A549 (cell line): ENCODE measurements at regions not wholly inside any gene's neighbourhood (a gene's known extent, or its start where the extent isn't known, plus 50 kb on each side); places are given as distances from the start of the nearest gene placed in this dataset.
A peak's percentile ranks its signal among the peaks of the same experiment; 100 is the strongest.

ENCODE experiments used
- ATAC-seq, 2 experiments: fragments of 200-7000 bp in 1 of 2; fragments of >200 bp in 1 of 2; cut with Nextera tagmentation in 1 of 2; cut with Tn5 transposase in 1 of 2; 3 replicates each; pipeline versions ENCODE4 v1.8.0 to v1.9.1; 2018 to 2020; ENCODE audit warnings: mild to moderate bottlenecking in 1 of 2, moderate library complexity in 1 of 2
- CTCF ChIA-PET: fragments of 300-600 bp; sonication (Branson Sonifier 250); formaldehyde crosslinking; extraction: SDS; loops from one replicate; lab custom pipeline; 2021; ENCODE audit warnings: antibody characterized with exemption, inconsistent platforms; lab: Yijun Ruan, JAX
- POLR2A ChIA-PET: fragments of 350-600 bp; formaldehyde crosslinking; extraction: SDS; loops from one replicate; lab custom pipeline; 2021; ENCODE audit warnings: antibody characterized with exemption, inconsistent platforms; lab: Yijun Ruan, JAX
- DNase-seq, 2 experiments: peaks; one replicate each; pipeline versions ENCODE4 v3.0.0 to v3.0.0-alpha.2; 2011 to 2016; ENCODE audit warnings: low read depth in 1 of 2, low spot score in 1 of 2
- FAIRE-seq: peaks from 2 replicates; lab custom pipeline; 2011; peaks lifted over from hg19 to GRCh38; lab: Jason Lieb, UNC
- H3K27ac ChIP-seq, 2 experiments: fragments of >200 bp; sonication (Bioruptor Twin); formaldehyde crosslinking; 3 replicates each; pipeline ENCODE4 v1.5.1; 2016 to 2017
- H3K4me1 ChIP-seq: fragments of >200 bp; sonication (Bioruptor Twin); formaldehyde crosslinking; 3 replicates; pipeline ENCODE4 v1.6.1; 2016
- H3K4me2 ChIP-seq: fragments of >200 bp; sonication (Bioruptor Twin); formaldehyde crosslinking; 3 replicates; pipeline ENCODE4 v1.6.1; 2016
- H3K4me3 ChIP-seq: fragments of >200 bp; sonication (Bioruptor Twin); formaldehyde crosslinking; 3 replicates; pipeline ENCODE4 v1.5.1; 2016
- H3K9me3 ChIP-seq: fragments of >200 bp; sonication (Bioruptor Twin); formaldehyde crosslinking; 3 replicates; pipeline ENCODE4 v1.6.1; 2016
- CHD2 ChIP-seq: fragments of 150-350 bp; IDR thresholded peaks from 2 replicates; pipeline ENCODE4 v1.6.1; 2014; ENCODE audit warnings: low read length; ENCODE audit not compliant: partially characterized antibody
- FOSL2 ChIP-seq, 2 experiments: fragments of 450-650 bp in 1 of 2; fragments of >200 bp in 1 of 2; sonication (Bioruptor Twin) in 1 of 2; formaldehyde crosslinking; IDR thresholded peaks; 2 replicates each; pipeline versions ENCODE4 v1.5.0 to v1.6.1; 2016 to 2020; ENCODE audit warnings: mild to moderate bottlenecking in 1 of 2, moderate library complexity in 1 of 2
- HOXB13 ChIP-seq: fragments of 250-450 bp; sonication (Bioruptor Pico); IDR thresholded peaks from 2 replicates; pipeline ENCODE4 v1.5.0; 2020; ENCODE audit warnings: low read depth, mild to moderate bottlenecking, moderate library complexity
- JUN ChIP-seq, 2 experiments: fragments of >200 bp; sonication (Bioruptor Twin); formaldehyde crosslinking; IDR thresholded peaks; 2 replicates in 1 of 2; 3 replicates in 1 of 2; pipeline ENCODE4 v1.6.1; 2016 to 2017
- NFE2L2 ChIP-seq: fragments of 150-350 bp; conservative IDR thresholded peaks from 2 replicates; pipeline ENCODE4 v1.6.1; 2014; ENCODE audit warnings: low read length
- NPAS2 ChIP-seq: fragments of 250-450 bp; sonication (Bioruptor Pico); IDR thresholded peaks from 2 replicates; pipeline ENCODE4 v1.8.0; 2022; ENCODE audit warnings: mild to moderate bottlenecking, moderate library complexity, borderline replicate concordance
- POLR2A ChIP-seq: IDR thresholded peaks from 2 replicates; pipeline ENCODE4 v1.6.1; 2012; ENCODE audit warnings: mild to moderate bottlenecking, low read length
- POLR2AphosphoS2 ChIP-seq: conservative IDR thresholded peaks from 2 replicates; pipeline ENCODE4 v1.6.1; 2012; ENCODE audit warnings: low read length, improper control_type of control experiment, inconsistent platforms
- RAD21 ChIP-seq, 2 experiments: fragments of >200 bp in 1 of 2; sonication (Bioruptor Twin) in 1 of 2; formaldehyde crosslinking in 1 of 2; IDR thresholded peaks in 1 of 2; conservative IDR thresholded peaks in 1 of 2; 2 replicates in 1 of 2; 3 replicates in 1 of 2; pipeline ENCODE4 v1.6.1; 2012 to 2018; ENCODE audit warnings: inconsistent platforms in 1 of 2
- SREBF2 ChIP-seq: fragments of 450-650 bp; IDR thresholded peaks from 2 replicates; pipeline ENCODE4 v1.6.1; 2014; ENCODE audit warnings: mild to moderate bottlenecking, moderate library complexity
- TFCP2L1 ChIP-seq: fragments of 250-450 bp; sonication (Bioruptor Pico); IDR thresholded peaks from 2 replicates; pipeline ENCODE4 v1.5.0; 2021; ENCODE audit warnings: mild to moderate bottlenecking
- ZC3H11A ChIP-seq: fragments of 450-650 bp; IDR thresholded peaks from 2 replicates; pipeline ENCODE4 v1.6.1; 2014; ENCODE audit warnings: antibody characterized with exemption, mild to moderate bottlenecking
- ZSCAN20 ChIP-seq: fragments of 250-450 bp; sonication (Bioruptor Pico); IDR thresholded peaks from 2 replicates; pipeline ENCODE4 v1.8.0; 2022; ENCODE audit warnings: mild to moderate bottlenecking, moderate library complexity
- WGBS: methylation state at CpG from one replicate; pipeline ENCODE4 v1.1.6; 2017; ENCODE audit errors: missing lambda C conversion rate; 5-methylcytosine and 5-hydroxymethylcytosine counted together
- TF ChIP-seq, protein P1 (sequence below): fragments of >200 bp; sonication (Bioruptor Twin); formaldehyde crosslinking; IDR thresholded peaks from 3 replicates; pipeline ENCODE4 v1.6.1; 2016
- TF ChIP-seq, protein P2 (sequence below): fragments of 250-450 bp; sonication (Bioruptor Pico); IDR thresholded peaks from 2 replicates; pipeline ENCODE4 v1.5.0; 2020; ENCODE audit warnings: low read depth, mild to moderate bottlenecking, moderate library complexity
- TF ChIP-seq, protein P3 (sequence below): IDR thresholded peaks from 2 replicates; pipeline ENCODE4 v1.6.1; 2012
- TF ChIP-seq, protein P4 (sequence below): fragments of 250-450 bp; sonication (Bioruptor Pico); IDR thresholded peaks from 2 replicates; pipeline ENCODE4 v1.5.0; 2021; ENCODE audit warnings: mild to moderate bottlenecking, moderate library complexity, borderline replicate concordance

DNA sequence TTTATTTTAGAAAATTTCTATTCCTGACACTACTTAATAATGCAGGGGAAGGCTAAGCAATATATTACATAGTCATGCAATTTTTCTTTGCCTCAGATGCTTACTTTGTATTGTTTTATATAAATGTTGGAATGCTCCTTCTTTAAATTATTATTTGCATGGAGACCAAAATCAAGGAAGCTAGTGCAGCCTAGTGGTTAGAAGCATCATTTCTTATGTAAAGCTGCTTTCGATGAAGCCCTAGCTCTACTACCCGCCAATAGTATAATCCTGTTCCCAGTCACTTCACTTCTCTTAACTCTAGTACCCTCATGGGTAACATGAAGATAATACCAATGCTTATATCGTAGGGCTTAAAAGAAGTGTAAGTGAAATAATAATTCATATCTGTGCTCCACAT, 198.9 kb downstream of the LRATD1 start:
- ChIA-PET POLR2A (no interaction called here), CTCF (no interaction called here)
- Histone ChIP-seq H3K4me1 (no peaks in the 10 kb centered on the region), H3K9me3 (no peaks in the 10 kb centered on the region), H3K4me3 (no peak overlapping the region), H3K27ac (no peak overlapping the region), H3K4me2 (no peak overlapping the region)
- 0 out of 5 replicates have a peak, but pooled peaks of 1 of the 2 experiments have one; percentile 6 for TF ChIP-seq RAD21 (conservative IDR thresholded peaks at IDR 0.05 in 1 of 2, IDR thresholded peaks at IDR 0.05 in 1 of 2)
- no peak for TF ChIP-seq JUN (IDR thresholded peaks at IDR 0.05)
- 24% methylated on average over 3 of the region's 3 CpGs for WGBS
- DNase-seq = no peak
- FAIRE-seq = no peak
- no peak for ATAC-seq

DNA sequence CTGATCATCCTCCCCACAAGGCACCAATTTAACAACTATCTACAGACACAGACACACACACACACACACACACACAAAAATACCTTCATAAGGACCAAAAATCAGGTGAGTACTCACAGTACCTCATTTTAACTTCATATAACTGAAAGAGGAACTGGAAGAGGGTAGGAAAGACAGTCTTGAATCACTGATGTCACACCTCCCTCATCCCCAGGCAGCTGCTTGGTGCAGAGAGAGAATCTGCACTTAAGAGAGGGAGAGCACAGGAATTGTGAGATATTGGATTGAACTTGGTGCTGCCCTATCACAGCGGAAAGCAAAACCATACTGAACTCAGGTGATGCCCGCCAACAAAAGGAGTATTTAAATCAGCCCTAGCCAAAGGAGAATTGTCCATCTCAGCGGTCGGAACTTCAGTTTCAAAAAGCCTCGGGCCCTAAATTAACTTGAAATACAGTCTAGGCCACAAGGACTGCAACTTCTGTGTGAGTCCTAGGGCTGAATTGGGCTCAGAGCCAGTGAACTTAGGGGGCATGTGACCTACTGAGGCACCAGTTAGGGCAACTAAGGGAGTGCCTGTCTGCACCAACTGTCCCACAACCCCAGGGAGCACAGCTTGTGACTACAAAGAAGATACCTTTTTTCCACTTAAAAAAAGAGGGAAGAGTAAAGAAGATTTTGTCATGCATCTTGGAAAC, 211.1 kb downstream of the LRATD1 start:
- POLR2A ChIA-PET = no interaction called here
- ATAC-seq (no peak), FAIRE-seq (no peak), DNase-seq (no peak)
- CTCF ChIA-PET = no interaction called here
- H3K4me3 ChIP-seq = no peak overlapping the region
- TF ChIP-seq SREBF2 = no peak
- TF ChIP-seq NPAS2 (CRISPR knock-in tag) = no peak
- no peak for TF ChIP-seq CHD2
- no peak for TF ChIP-seq HOXB13 (CRISPR knock-in tag)
- no peak overlapping the region for H3K4me2 ChIP-seq
- H3K9me3 ChIP-seq = no peaks in the 10 kb centered on the region; the same call in 2 of the 3 replicates
- no peak overlapping the region for H3K27ac ChIP-seq
- no peaks in the 10 kb centered on the region for H3K4me1 ChIP-seq
- 8% methylated on average over 5 of the region's 5 CpGs for WGBS

DNA sequence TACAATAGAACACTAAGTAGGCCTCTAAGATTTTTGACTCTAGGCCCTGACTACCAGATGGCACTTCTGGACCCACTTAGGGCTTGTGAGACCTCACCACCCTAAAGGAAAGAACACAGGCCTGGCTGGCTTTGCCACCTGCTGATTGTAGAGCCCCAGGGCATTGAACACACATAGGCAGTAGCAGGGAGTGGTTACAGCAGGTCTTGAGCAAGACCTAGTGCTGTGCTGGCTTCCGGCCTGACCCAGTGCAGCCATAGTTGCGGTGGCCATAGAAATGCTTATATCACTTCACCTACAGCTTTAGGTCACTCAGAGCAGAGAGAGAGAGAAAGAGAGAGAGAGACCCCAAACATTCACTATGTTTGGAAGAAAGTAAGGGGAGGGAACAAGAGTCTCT, 223.2 kb downstream of the LRATD1 start:
- ATAC-seq (no peak), DNase-seq (no peak), FAIRE-seq (no peak)
- no peak overlapping the region for H3K4me3 ChIP-seq
- H3K4me1 ChIP-seq = no peaks in the 10 kb centered on the region
- no peak overlapping the region for H3K4me2 ChIP-seq
- TF ChIP-seq, protein P1, sequence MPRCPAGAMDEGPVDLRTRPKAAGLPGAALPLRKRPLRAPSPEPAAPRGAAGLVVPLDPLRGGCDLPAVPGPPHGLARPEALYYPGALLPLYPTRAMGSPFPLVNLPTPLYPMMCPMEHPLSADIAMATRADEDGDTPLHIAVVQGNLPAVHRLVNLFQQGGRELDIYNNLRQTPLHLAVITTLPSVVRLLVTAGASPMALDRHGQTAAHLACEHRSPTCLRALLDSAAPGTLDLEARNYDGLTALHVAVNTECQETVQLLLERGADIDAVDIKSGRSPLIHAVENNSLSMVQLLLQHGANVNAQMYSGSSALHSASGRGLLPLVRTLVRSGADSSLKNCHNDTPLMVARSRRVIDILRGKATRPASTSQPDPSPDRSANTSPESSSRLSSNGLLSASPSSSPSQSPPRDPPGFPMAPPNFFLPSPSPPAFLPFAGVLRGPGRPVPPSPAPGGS = no peak
- TF ChIP-seq ZSCAN20 (CRISPR knock-in tag) (no peak), POLR2A (no peak), FOSL2 (IDR thresholded peaks at IDR 0.05) (no peak), FOSL2 (CRISPR knock-in tag; IDR thresholded peaks at IDR 0.05) (no peak), TFCP2L1 (CRISPR knock-in tag) (no peak), HOXB13 (CRISPR knock-in tag) (no peak), ZC3H11A (no peak), CHD2 (no peak), NFE2L2 (no peak), POLR2AphosphoS2 (no peak)
- TF ChIP-seq, protein P2, sequence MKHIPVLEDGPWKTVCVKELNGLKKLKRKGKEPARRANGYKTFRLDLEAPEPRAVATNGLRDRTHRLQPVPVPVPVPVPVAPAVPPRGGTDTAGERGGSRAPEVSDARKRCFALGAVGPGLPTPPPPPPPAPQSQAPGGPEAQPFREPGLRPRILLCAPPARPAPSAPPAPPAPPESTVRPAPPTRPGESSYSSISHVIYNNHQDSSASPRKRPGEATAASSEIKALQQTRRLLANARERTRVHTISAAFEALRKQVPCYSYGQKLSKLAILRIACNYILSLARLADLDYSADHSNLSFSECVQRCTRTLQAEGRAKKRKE = no peak
- TF ChIP-seq, protein P3, sequence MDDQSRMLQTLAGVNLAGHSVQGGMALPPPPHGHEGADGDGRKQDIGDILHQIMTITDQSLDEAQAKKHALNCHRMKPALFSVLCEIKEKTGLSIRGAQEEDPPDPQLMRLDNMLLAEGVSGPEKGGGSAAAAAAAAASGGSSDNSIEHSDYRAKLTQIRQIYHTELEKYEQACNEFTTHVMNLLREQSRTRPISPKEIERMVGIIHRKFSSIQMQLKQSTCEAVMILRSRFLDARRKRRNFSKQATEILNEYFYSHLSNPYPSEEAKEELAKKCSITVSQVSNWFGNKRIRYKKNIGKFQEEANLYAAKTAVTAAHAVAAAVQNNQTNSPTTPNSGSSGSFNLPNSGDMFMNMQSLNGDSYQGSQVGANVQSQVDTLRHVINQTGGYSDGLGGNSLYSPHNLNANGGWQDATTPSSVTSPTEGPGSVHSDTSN = no peak
- TF ChIP-seq, protein P4, sequence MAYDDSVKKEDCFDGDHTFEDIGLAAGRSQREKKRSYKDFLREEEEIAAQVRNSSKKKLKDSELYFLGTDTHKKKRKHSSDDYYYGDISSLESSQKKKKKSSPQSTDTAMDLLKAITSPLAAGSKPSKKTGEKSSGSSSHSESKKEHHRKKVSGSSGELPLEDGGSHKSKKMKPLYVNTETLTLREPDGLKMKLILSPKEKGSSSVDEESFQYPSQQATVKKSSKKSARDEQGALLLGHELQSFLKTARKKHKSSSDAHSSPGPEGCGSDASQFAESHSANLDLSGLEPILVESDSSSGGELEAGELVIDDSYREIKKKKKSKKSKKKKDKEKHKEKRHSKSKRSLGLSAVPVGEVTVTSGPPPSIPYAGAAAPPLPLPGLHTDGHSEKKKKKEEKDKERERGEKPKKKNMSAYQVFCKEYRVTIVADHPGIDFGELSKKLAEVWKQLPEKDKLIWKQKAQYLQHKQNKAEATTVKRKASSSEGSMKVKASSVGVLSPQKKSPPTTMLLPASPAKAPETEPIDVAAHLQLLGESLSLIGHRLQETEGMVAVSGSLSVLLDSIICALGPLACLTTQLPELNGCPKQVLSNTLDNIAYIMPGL (CRISPR knock-in tag) = no peak
- WGBS = 54% methylated on average over 2 of the region's 2 CpGs
- POLR2A ChIA-PET = no interaction called here
- CTCF ChIA-PET = no interaction called here
- no peak overlapping the region for H3K27ac ChIP-seq
- no peaks in the 10 kb centered on the region; the same call in 2 of the 3 replicates for H3K9me3 ChIP-seq
